Endothelial cell of umbilical vein (primary cell): ENCODE measurements at regions not wholly inside any gene's neighbourhood (a gene's known extent, or its start where the extent isn't known, plus 50 kb on each side); places are given as distances from the start of the nearest gene placed in this dataset.

Experiments used
- BruUV-seq: library from RNA; stranded (reverse); fragments of 400-500 nt; replicated peaks from 2 replicates; lab custom pipeline; 2021; lab: Mats Ljungman, UMichigan
- CTCF ChIA-PET: fragments of 300-600, 350-600 bp; sonication (Branson Sonifier 250); formaldehyde crosslinking; loops from one replicate; lab custom pipeline; 2021; ENCODE audit warnings: antibody characterized with exemption, inconsistent platforms; lab: Charles Lee
- POLR2A ChIA-PET: fragments of 300-600, 350-600 bp; sonication (Branson Sonifier 250); formaldehyde crosslinking; loops from one replicate; lab custom pipeline; 2021; ENCODE audit warnings: antibody characterized with exemption, inconsistent platforms; lab: Charles Lee
- DNase-seq: peaks from one replicate; pipeline ENCODE4 v3.0.0-alpha.2; 2011; ENCODE audit warnings: low read depth, low spot score
- FAIRE-seq: peaks from 2 replicates; lab custom pipeline; 2011; peaks lifted over from hg19 to GRCh38; lab: Jason Lieb, UNC
- H2AFZ ChIP-seq: 2 replicates; pipeline ENCODE4 v1.6.0; 2012; ENCODE audit warnings: low read depth, low read length, control low read depth, inconsistent platforms
- H3K27ac ChIP-seq: 2 replicates; pipeline ENCODE4 v1.5.1; 2011; ENCODE audit warnings: low read depth, mild to moderate bottlenecking, control low read depth, low read length, moderate library complexity; ENCODE audit not compliant: insufficient read depth
- H3K27me3 ChIP-seq, 2 experiments: 2 replicates each; pipeline versions ENCODE4 v1.6.0 to v1.6.1; 2011; ENCODE audit warnings: low read length in 2 of 2, mixed read lengths in 1 of 2; ENCODE audit not compliant: control insufficient read depth in 2 of 2, insufficient read depth in 2 of 2
- H3K36me3 ChIP-seq, 2 experiments: 2 replicates in 1 of 2; 3 replicates in 1 of 2; pipeline ENCODE4 v1.5.1; 2011; ENCODE audit warnings: low read length in 2 of 2, mild to moderate bottlenecking in 1 of 2, moderate library complexity in 1 of 2; ENCODE audit not compliant: control insufficient read depth in 2 of 2, insufficient read depth in 2 of 2; ENCODE audit errors: extremely low read depth in 1 of 2
- H3K4me1 ChIP-seq: 3 replicates; pipeline ENCODE4 v1.5.1; 2011; ENCODE audit warnings: mild to moderate bottlenecking, low read length; ENCODE audit not compliant: control insufficient read depth, insufficient read depth; ENCODE audit errors: extremely low read depth
- H3K4me2 ChIP-seq: 2 replicates; pipeline ENCODE4 v1.6.1; 2011; ENCODE audit warnings: low read length, control low read depth, mixed read lengths; ENCODE audit not compliant: insufficient read depth
- H3K4me3 ChIP-seq, 3 experiments: fragments of 200-600 bp in 1 of 3; sonication (generic), shearing (Covaris generic) in 1 of 3; replicated peaks in 1 of 3; 2 replicates each; pipeline ENCODE4 v1.5.1; 2011 to 2016; ENCODE audit warnings: control low read depth in 3 of 3, low read length in 3 of 3, mild to moderate bottlenecking in 2 of 3, inconsistent platforms in 1 of 3, low read depth in 1 of 3, moderate library complexity in 1 of 3; ENCODE audit not compliant: insufficient read depth in 1 of 3
- H3K79me2 ChIP-seq: 2 replicates; pipeline ENCODE4 v1.6.0; 2012; ENCODE audit warnings: low read length, inconsistent platforms; ENCODE audit not compliant: control insufficient read depth, insufficient read depth
- H3K9ac ChIP-seq: replicated peaks from 2 replicates; pipeline ENCODE3; 2011; ENCODE audit warnings: low read length, control low read depth; ENCODE audit not compliant: insufficient read depth; ENCODE audit errors: extremely low read depth
- H3K9me1 ChIP-seq: replicated peaks from 3 replicates; pipeline ENCODE4 v1.6.0; 2011; ENCODE audit warnings: mild to moderate bottlenecking, low read length; ENCODE audit not compliant: control insufficient read depth, insufficient read depth; ENCODE audit errors: extremely low read depth
- H3K9me3 ChIP-seq: replicated peaks from 2 replicates; pipeline ENCODE4 v1.5.1; 2012; ENCODE audit warnings: low read length, inconsistent platforms; ENCODE audit not compliant: control insufficient read depth, insufficient read depth
- H4K20me1 ChIP-seq: replicated peaks from 2 replicates; pipeline ENCODE3; 2011; ENCODE audit warnings: mild to moderate bottlenecking, low read length; ENCODE audit not compliant: control insufficient read depth, insufficient read depth; ENCODE audit errors: extremely low read depth
- CTCF ChIP-seq, 2 donors: IDR thresholded peaks; 1 replicate in 1 of 2; 2 replicates in 1 of 2; pipeline ENCODE4 v1.5.1; 2011; ENCODE audit warnings: low read length in 2 of 2, mild to moderate bottlenecking in 2 of 2, moderate library complexity in 2 of 2, control low read depth in 1 of 2, inconsistent platforms in 1 of 2, low read depth in 1 of 2; ENCODE audit not compliant: insufficient read depth in 1 of 2; ENCODE audit errors: extremely low read depth in 1 of 2
- FOS ChIP-seq: IDR thresholded peaks from 2 replicates; pipeline ENCODE4 v1.6.1; 2011; ENCODE audit warnings: mild to moderate bottlenecking, low read length, moderate library complexity, borderline replicate concordance; ENCODE audit not compliant: insufficient read depth
- GATA2 ChIP-seq: IDR thresholded peaks from 2 replicates; pipeline ENCODE4 v1.7.0; 2011; ENCODE audit warnings: low read depth, mild to moderate bottlenecking, moderate library complexity, mixed read lengths, low read length; ENCODE audit not compliant: insufficient read length, insufficient read depth
- JUN ChIP-seq: IDR thresholded peaks from 2 replicates; pipeline ENCODE4 v1.6.1; 2011; ENCODE audit warnings: borderline replicate concordance, low read depth; ENCODE audit not compliant: insufficient read length, insufficient read depth
- POLR2A ChIP-seq: IDR thresholded peaks from 2 replicates; pipeline ENCODE4 v1.6.1; 2012; ENCODE audit warnings: low read depth, mild to moderate bottlenecking, control low read depth, low read length
- dilution Hi-C: fragments of 300-500 bp; cut with MboI; formaldehyde crosslinking; loops from one replicate; pipeline ENCODE4 v1.15.0; 2019; ENCODE audit warnings: low sequenced_read_pairs; ENCODE audit not compliant: extremely low pct_ligation_motif_present
- intact Hi-C: fragments of 100-400 bp; cut with micrococcal nuclease; formaldehyde crosslinking; loops from one replicate; pipeline ENCODE4 v1.10.0; 2022

- no peaks in the 10 kb centered on the region for H3K9me1 ChIP-seq
- intact Hi-C loops = no loop called here
- H3K27ac ChIP-seq = peak overlapping the region; percentile 38
- H3K9ac ChIP-seq = no peak overlapping the region
- TF ChIP-seq CTCF (IDR thresholded peaks at IDR 0.05; ENCODE audit: extremely low read depth in 1 of 2, insufficient read depth in 1 of 2, low read depth in 1 of 2, low read length in 2 of 2) (no peak), POLR2A (peak; percentile 19), FOS (peak; percentile 71), JUN (peak; percentile 46)
- peak; percentile 89 for DNase-seq
- H3K4me3 ChIP-seq = no peak overlapping the region
- no peak overlapping the region for H3K4me2 ChIP-seq
- H3K79me2 ChIP-seq = no peaks in the 10 kb centered on the region
- no peaks in the 10 kb centered on the region for H4K20me1 ChIP-seq
- peak; percentile 24 for FAIRE-seq
- no TSS peak for BruUV-seq
- H3K9me3 ChIP-seq = no peaks in the 10 kb centered on the region
- peaks cover 15% of the 10 kb centered on the region for H3K4me1 ChIP-seq
- CTCF ChIA-PET = interaction anchor here (1.4 kb wide), 1 partner anchor 39 kb away, joined by 3 read pairs; no protein-coding TSS in a partner anchor
- H3K27me3 ChIP-seq = no peaks in the 10 kb centered on the region
- H2AFZ ChIP-seq = no peak overlapping the region
- dilution Hi-C loops = no loop called here
- no peaks in the 10 kb centered on the region for H3K36me3 ChIP-seq
- POLR2A ChIA-PET = no interaction called here
Observed at GRCh38 chr3:106570426-106570825, 701.6 kb upstream of the CBLB start.

DNA sequence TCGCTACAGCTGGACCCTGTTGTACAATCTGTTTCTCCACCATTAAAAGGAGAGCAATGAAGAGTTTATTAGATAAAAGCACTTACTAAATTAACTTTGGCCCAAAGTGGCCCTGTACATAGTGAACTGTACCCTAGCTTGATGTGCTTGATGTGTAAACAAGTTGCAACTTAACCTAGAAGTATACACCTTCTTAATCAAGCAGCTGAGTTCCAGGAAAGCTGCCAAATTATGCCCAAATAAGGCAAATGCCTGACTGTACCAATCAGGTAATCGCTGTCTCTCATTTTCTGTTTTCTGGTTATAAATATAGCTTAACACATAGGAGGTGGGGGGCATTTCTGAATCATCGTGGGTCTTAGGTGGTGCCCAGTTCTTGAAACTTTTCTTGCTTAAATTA, 704.8 kb upstream of the CBLB start:
- ChIA-PET POLR2A (no interaction called here), CTCF (no interaction called here)
- FAIRE-seq = no peak
- dilution Hi-C loops (no loop called here), intact Hi-C loops (no loop called here)
- Histone ChIP-seq H3K9me1 (no peaks in the 10 kb centered on the region), H3K4me3 (no peak overlapping the region), H3K36me3 (no peaks in the 10 kb centered on the region), H3K79me2 (no peaks in the 10 kb centered on the region), H3K27me3 (no peaks in the 10 kb centered on the region), H4K20me1 (no peaks in the 10 kb centered on the region), H3K9ac (no peak overlapping the region), H3K27ac (no peak overlapping the region), H3K4me2 (no peak overlapping the region), H3K4me1 (peaks cover 10% of the 10 kb centered on the region), H2AFZ (no peak overlapping the region), H3K9me3 (no peaks in the 10 kb centered on the region)
- DNase-seq = no peak
- no TSS peak for BruUV-seq
- TF ChIP-seq GATA2 = no peak
